ENCODE measurements at regions not wholly inside any gene's neighbourhood (a gene's known extent, or its start where the extent isn't known, plus 50 kb on each side); places are given as distances from the start of the nearest gene placed in this dataset.
"Not testable (repeated sequence)": the region's sequence is repeated elsewhere in the genome, so short reads cannot be mapped to it uniquely, and the experiment has no call there.

- no TSS peak for BruUV-seq (replicated peaks)
- Mint-ChIP-seq H3K36me3 (ENCODE audit: insufficient read depth, unreplicated experiment) (no peaks in the 10 kb centered on the region), H3K4me1 (ENCODE audit: low read depth, unreplicated experiment) (no peaks in the 10 kb centered on the region), H3K9me3 (ENCODE audit: low read depth, unreplicated experiment) (no peaks in the 10 kb centered on the region), H3K27ac (ENCODE audit: unreplicated experiment) (no peak overlapping the region), H3K4me3 (ENCODE audit: low read depth, unreplicated experiment) (no peak overlapping the region), H3K27me3 (ENCODE audit: unreplicated experiment) (peaks cover 34% of the 10 kb centered on the region)
- CTCF ChIA-PET, result no interaction called here
- DNase-seq, result no peak
- intact Hi-C loops (cut with micrococcal nuclease; ENCODE audit: unreplicated experiment), result no loop called here
- no peak for TF ChIP-seq CTCF (IDR thresholded peaks at IDR 0.05; ENCODE audit: unreplicated experiment)
Measured at GRCh38 chr9:93886911-93887310, 68.2 kb downstream of the BARX1 start.

- no peaks in the 10 kb centered on the region for H3K4me1 Mint-ChIP-seq (ENCODE audit: low read depth, unreplicated experiment)
- no peaks in the 10 kb centered on the region for H3K36me3 Mint-ChIP-seq (ENCODE audit: insufficient read depth, unreplicated experiment)
- no peak for TF ChIP-seq CTCF (IDR thresholded peaks at IDR 0.05; ENCODE audit: unreplicated experiment)
- no peaks in the 10 kb centered on the region for H3K9me3 Mint-ChIP-seq (ENCODE audit: low read depth, unreplicated experiment)
- no peak overlapping the region for H3K27ac Mint-ChIP-seq (ENCODE audit: unreplicated experiment)
- CTCF ChIA-PET, result no interaction called here
- intact Hi-C loops (cut with micrococcal nuclease; ENCODE audit: unreplicated experiment), result no loop called here
- peaks cover 34% of the 10 kb centered on the region for H3K27me3 Mint-ChIP-seq (ENCODE audit: unreplicated experiment)
- no TSS peak for BruUV-seq (replicated peaks)
- H3K4me3 Mint-ChIP-seq (ENCODE audit: low read depth, unreplicated experiment), result no peak overlapping the region
- DNase-seq, result no peak
Measured at GRCh38 chr9:93884808-93885207, 70.3 kb downstream of the BARX1 start.

DNA sequence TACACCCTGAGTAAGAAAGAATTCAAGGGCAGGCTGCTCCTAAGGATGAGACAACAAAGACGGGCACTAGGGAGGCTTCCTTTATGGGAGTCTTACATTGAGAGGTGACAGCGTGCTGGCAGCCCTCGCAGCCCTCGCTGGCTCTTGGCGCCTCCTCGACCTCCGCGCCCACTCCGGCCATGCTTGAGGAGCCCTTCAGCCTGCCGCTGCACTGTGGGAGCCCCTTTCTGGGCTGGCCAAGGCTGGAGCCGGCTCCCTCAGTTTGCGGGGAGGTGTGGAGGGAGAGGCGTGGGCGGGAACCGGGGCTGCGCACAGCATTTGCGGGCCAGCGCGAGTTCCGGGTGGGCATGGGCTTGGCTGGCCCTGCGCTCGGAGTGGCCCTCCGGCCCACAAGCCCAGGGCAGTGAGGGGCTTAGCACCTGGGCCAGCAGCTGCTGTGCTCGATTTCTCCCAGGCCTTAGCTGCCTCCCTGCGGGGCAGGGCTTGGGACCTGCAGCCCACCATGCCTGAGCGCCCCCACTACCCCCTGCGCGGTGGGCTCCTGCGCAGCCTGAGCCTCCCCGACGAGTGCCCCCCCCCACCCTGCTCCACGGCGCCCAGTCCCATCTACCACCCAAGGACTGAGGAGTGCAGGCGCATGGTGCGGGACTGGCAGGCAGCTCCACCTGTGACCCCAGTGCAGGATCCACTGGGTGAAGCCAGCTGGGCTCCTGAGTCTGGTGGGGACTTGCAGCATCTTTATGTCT, 75.3 kb downstream of the BARX1 start:
- H3K9me3 Mint-ChIP-seq (ENCODE audit: low read depth, unreplicated experiment); H3K27ac Mint-ChIP-seq (ENCODE audit: unreplicated experiment); BruUV-seq (replicated peaks); H3K27me3 Mint-ChIP-seq (ENCODE audit: unreplicated experiment); intact Hi-C loops (cut with micrococcal nuclease; ENCODE audit: unreplicated experiment); H3K4me3 Mint-ChIP-seq (ENCODE audit: low read depth, unreplicated experiment); H3K4me1 Mint-ChIP-seq (ENCODE audit: low read depth, unreplicated experiment); DNase-seq; H3K36me3 Mint-ChIP-seq (ENCODE audit: insufficient read depth, unreplicated experiment): not testable (repeated sequence)
- CTCF ChIA-PET, result interaction anchor here (0.7 kb wide), 1 partner anchor 368 kb away, joined by 6 read pairs; no protein-coding TSS in a partner anchor

DNA sequence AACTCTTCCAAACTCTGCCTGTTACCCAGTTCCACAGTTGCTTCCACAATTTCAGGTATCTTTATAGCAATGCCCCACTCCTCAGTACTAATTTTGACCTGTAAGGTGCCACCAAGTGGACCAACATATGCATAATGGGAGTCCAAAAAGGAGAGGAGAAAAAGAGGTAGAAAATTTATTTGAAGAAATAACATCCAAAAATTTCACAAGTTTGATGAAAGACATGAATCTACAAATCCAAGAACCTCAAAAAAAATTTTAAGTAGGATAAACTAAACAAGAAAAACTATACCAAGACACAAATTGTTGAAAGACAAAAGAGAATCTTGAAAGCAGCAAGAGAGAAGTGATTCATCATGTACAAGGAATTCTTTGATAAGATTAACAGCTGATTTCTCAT, 79.8 kb downstream of the BARX1 start:
- Mint-ChIP-seq H3K36me3 (ENCODE audit: insufficient read depth, unreplicated experiment) (no peaks in the 10 kb centered on the region), H3K27me3 (ENCODE audit: unreplicated experiment) (peaks cover 20% of the 10 kb centered on the region), H3K4me1 (ENCODE audit: low read depth, unreplicated experiment) (no peaks in the 10 kb centered on the region), H3K4me3 (ENCODE audit: low read depth, unreplicated experiment) (no peak overlapping the region), H3K27ac (ENCODE audit: unreplicated experiment) (no peak overlapping the region), H3K9me3 (ENCODE audit: low read depth, unreplicated experiment) (peaks cover 10% of the 10 kb centered on the region)
- intact Hi-C loops (cut with micrococcal nuclease; ENCODE audit: unreplicated experiment), result no loop called here
- no peak for DNase-seq
- TF ChIP-seq CTCF (IDR thresholded peaks at IDR 0.05; ENCODE audit: unreplicated experiment), result no peak
- no TSS peak for BruUV-seq (replicated peaks)
- CTCF ChIA-PET, result interaction anchor here (0.6 kb wide), 1 partner anchor 327 kb away, joined by 3 read pairs; no protein-coding TSS in a partner anchor

DNA sequence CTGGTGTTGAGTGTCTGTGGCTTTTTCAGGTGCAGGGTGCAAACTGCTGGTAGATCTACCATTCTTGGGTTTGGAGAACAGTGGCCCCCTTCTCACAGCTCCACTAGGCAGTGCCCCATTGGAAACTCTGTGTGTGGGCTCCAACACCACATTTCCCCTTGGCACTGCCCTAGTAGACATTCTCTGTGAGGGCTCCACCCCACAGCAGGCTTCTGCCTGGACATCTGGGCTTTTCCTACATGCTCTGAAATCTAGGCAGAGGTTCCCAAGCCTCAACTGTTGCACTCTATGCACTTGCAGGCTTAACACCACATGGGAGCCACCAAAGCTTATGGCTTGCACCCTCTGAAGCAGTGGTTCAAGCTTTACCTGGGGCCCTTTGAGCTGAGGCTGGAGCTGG, 80.9 kb downstream of the BARX1 start:
- Mint-ChIP-seq H3K4me3 (ENCODE audit: low read depth, unreplicated experiment) (no peak overlapping the region), H3K9me3 (ENCODE audit: low read depth, unreplicated experiment) (peaks cover 10% of the 10 kb centered on the region), H3K36me3 (ENCODE audit: insufficient read depth, unreplicated experiment) (no peaks in the 10 kb centered on the region), H3K27ac (ENCODE audit: unreplicated experiment) (no peak overlapping the region), H3K27me3 (ENCODE audit: unreplicated experiment) (peaks cover 22% of the 10 kb centered on the region), H3K4me1 (ENCODE audit: low read depth, unreplicated experiment) (no peaks in the 10 kb centered on the region)
- CTCF ChIA-PET, result no interaction called here
- DNase-seq, result no peak
- no peak for TF ChIP-seq CTCF (IDR thresholded peaks at IDR 0.05; ENCODE audit: unreplicated experiment)
- no TSS peak for BruUV-seq (replicated peaks)
- intact Hi-C loops (cut with micrococcal nuclease; ENCODE audit: unreplicated experiment), result no loop called here

Data from Calu3 (cell line).